SIG-M5 treated with dmso at 0.1 percent for 504 hours (cell line): ENCODE measurements at regions not wholly inside any gene's neighbourhood (a gene's known extent, or its start where the extent isn't known, plus 50 kb on each side); places are given as distances from the start of the nearest gene placed in this dataset.
A peak's percentile ranks its signal among the peaks of the same experiment; 100 is the strongest.

Experiments used
- DNase-seq: peaks from one replicate; lab custom pipeline; 2025; ENCODE audit not compliant: unreplicated experiment; lab: John Stamatoyannopoulos, UW

- no peak for DNase-seq
Measured at GRCh38 chr15:77557564-77557963, 75.1 kb downstream of the LINGO1 start.

- no peak for DNase-seq
Measured at GRCh38 chr15:77557144-77557543, 75.6 kb downstream of the LINGO1 start.

- no peak for DNase-seq
Measured at GRCh38 chr15:77556622-77557021, 76.1 kb downstream of the LINGO1 start.

GRCh38 chr15:77555232-77555631 is 77.5 kb downstream of the LINGO1 start:
- DNase-seq: no peak

GRCh38 chr15:77554306-77555080 is 78.2 kb downstream of the LINGO1 start:
- no peak for DNase-seq

- DNase-seq: no peak
Measured at GRCh38 chr15:77553695-77554094, 79.0 kb downstream of the LINGO1 start.

- no peak for DNase-seq
Measured at GRCh38 chr15:77553257-77553656, 79.5 kb downstream of the LINGO1 start.

- DNase-seq: no peak
Measured at GRCh38 chr15:77552066-77552465, 80.6 kb downstream of the LINGO1 start.

- DNase-seq: no peak
Measured at GRCh38 chr15:77550301-77551251, 82.1 kb downstream of the LINGO1 start.

GRCh38 chr15:77549576-77550288 is 83.0 kb downstream of the LINGO1 start:
- DNase-seq: no peak

GRCh38 chr15:77548589-77549557 is 83.8 kb downstream of the LINGO1 start:
- no peak for DNase-seq

GRCh38 chr15:77547801-77548588 is 84.7 kb downstream of the LINGO1 start:
- no peak for DNase-seq

GRCh38 chr15:77546870-77547269 is 85.8 kb downstream of the LINGO1 start:
- DNase-seq: no peak

GRCh38 chr15:77546050-77546501 is 86.6 kb downstream of the LINGO1 start:
- DNase-seq: peak; percentile 31

GRCh38 chr15:77545058-77545457 is 87.7 kb downstream of the LINGO1 start:
- DNase-seq: no peak

GRCh38 chr15:77544162-77544561 is 88.5 kb downstream of the LINGO1 start:
- DNase-seq: no peak

- peak; percentile 75 for DNase-seq
Measured at GRCh38 chr15:77543159-77543882, 89.4 kb downstream of the LINGO1 start.

GRCh38 chr15:77542491-77543001 is 90.2 kb downstream of the LINGO1 start:
- no peak for DNase-seq
